Activated B cell treated with CpG ODN at 0.5 μM for 24 hours (primary cell): ENCODE measurements at regions not wholly inside any gene's neighbourhood (a gene's known extent, or its start where the extent isn't known, plus 50 kb on each side); places are given as distances from the start of the nearest gene placed in this dataset.

Experiments
- ATAC-seq: fragments of 200-7000 bp; cut with Tn5 transposase; one replicate; pipeline ENCODE4 v1.10.0; 2021; ENCODE audit warnings: low read depth, mild to moderate bottlenecking, moderate library complexity
- CTCF ChIA-PET: fragments of 350-600 bp; sonication (Branson Sonifier 250); formaldehyde crosslinking; loops from one replicate; lab custom pipeline; 2021; ENCODE audit warnings: antibody characterized with exemption; lab: Charles Lee
- POLR2A ChIA-PET: fragments of 350-600 bp; sonication (Branson Sonifier 250); formaldehyde crosslinking; loops from one replicate; lab custom pipeline; 2021; ENCODE audit warnings: antibody characterized with exemption; lab: Charles Lee
- DNase-seq: peaks from one replicate; pipeline ENCODE4 v3.0.0; 2022
- H3K27ac Mint-ChIP-seq: one replicate; pipeline ENCODE4 v1.8.0; 2020; ENCODE audit warnings: mixed read lengths
- H3K27me3 Mint-ChIP-seq: one replicate; pipeline ENCODE4 v1.8.0; 2021; ENCODE audit warnings: mixed read lengths
- H3K36me3 Mint-ChIP-seq: one replicate; pipeline ENCODE4 v1.8.0; 2021; ENCODE audit warnings: low read depth, mixed read lengths
- H3K4me1 Mint-ChIP-seq: one replicate; pipeline ENCODE4 v1.8.0; 2021; ENCODE audit warnings: mixed read lengths
- H3K4me3 Mint-ChIP-seq: one replicate; pipeline ENCODE4 v1.8.0; 2020; ENCODE audit warnings: mild to moderate bottlenecking, mixed read lengths
- H3K9me3 Mint-ChIP-seq: one replicate; pipeline ENCODE4 v1.8.0; 2020; ENCODE audit warnings: mixed read lengths
- intact Hi-C: fragments of 100-400 bp; cut with micrococcal nuclease; formaldehyde crosslinking; loops from one replicate; pipeline ENCODE4 v1.15.1; 2024
- TF ChIP-seq, protein P1 (sequence below): fragments of 200-600 bp; IDR thresholded peaks from one replicate; pipeline ENCODE4 v1.8.0; 2022; ENCODE audit warnings: antibody characterized with exemption, mild to moderate bottlenecking

DNA sequence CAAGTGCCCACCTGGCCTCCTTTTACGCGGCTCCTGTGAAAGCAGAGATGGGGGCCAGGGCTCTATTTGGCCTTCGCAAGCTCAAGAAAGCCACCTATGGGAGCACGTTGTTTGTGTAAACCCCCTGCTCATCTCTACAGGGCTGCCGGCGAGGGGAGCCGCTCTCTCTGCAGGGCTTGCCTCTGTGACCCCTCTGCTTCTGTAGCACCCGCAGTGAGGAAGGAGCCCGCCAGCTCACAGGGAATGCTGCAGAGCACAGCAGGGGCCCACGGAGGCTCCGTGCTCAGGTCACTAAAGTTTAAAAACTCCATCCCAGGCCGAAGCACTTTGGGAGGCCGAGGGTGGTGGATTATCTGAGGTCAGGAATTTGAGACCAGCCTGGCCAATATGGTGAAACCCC, 376.8 kb downstream of the IRX2 start:
- Mint-ChIP-seq H3K36me3 (no peaks in the 10 kb centered on the region), H3K4me3 (no peak overlapping the region), H3K4me1 (no peaks in the 10 kb centered on the region), H3K27me3 (no peaks in the 10 kb centered on the region), H3K9me3 (peaks cover 9% of the 10 kb centered on the region), H3K27ac (no peak overlapping the region)
- ChIA-PET CTCF (no interaction called here), POLR2A (no interaction called here)
- intact Hi-C loops, result no loop called here
- no peak for DNase-seq
- no peak for ATAC-seq
- TF ChIP-seq, protein P1, sequence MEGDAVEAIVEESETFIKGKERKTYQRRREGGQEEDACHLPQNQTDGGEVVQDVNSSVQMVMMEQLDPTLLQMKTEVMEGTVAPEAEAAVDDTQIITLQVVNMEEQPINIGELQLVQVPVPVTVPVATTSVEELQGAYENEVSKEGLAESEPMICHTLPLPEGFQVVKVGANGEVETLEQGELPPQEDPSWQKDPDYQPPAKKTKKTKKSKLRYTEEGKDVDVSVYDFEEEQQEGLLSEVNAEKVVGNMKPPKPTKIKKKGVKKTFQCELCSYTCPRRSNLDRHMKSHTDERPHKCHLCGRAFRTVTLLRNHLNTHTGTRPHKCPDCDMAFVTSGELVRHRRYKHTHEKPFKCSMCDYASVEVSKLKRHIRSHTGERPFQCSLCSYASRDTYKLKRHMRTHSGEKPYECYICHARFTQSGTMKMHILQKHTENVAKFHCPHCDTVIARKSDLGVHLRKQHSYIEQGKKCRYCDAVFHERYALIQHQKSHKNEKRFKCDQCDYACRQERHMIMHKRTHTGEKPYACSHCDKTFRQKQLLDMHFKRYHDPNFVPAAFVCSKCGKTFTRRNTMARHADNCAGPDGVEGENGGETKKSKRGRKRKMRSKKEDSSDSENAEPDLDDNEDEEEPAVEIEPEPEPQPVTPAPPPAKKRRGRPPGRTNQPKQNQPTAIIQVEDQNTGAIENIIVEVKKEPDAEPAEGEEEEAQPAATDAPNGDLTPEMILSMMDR, result no peak

DNA sequence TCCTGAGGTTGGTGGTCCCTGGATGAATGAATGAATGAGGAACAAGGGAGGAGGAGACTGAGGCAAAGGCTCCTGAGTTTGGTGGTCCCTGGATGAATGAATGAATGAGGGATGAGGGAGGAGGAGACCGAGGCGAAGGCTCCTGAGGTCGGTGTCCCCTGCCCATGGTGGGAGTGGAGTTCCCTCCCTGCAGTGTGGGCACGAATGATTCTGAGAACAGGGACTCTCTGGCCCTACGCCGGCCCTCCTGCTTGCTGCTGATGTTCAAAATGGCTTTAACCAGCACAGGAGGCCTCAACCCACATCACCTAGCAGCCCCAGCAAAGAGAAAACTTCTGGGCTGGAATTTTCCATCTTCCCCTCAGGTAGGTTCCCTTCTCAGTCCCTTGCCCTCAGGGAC, 377.8 kb downstream of the IRX2 start:
- POLR2A ChIA-PET, result no interaction called here
- DNase-seq, result no peak
- no peak for ATAC-seq
- CTCF ChIA-PET, result no interaction called here
- Mint-ChIP-seq H3K4me1 (no peaks in the 10 kb centered on the region), H3K27me3 (no peaks in the 10 kb centered on the region), H3K4me3 (no peak overlapping the region), H3K27ac (no peak overlapping the region), H3K36me3 (no peaks in the 10 kb centered on the region), H3K9me3 (peaks cover 9% of the 10 kb centered on the region)
- intact Hi-C loops, result no loop called here
- TF ChIP-seq, protein P1, result no peak

DNA sequence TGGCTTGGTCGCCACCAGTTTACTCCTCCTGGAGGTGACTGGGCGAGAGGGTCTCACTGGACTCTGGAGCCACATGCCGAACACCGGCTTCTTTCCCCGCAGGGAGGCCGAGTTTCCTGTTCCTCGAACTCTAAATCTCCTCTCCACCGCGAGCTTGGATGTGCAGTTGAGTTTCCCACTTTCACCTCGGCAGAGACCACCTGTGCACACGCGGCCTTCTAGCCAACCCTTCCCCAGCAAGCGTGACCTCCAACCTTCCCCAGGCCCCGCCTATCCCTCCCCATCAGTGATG, 380.1 kb downstream of the IRX2 start:
- intact Hi-C loops, result no loop called here
- H3K27ac Mint-ChIP-seq, result no peak overlapping the region
- H3K4me1 Mint-ChIP-seq, result no peaks in the 10 kb centered on the region
- H3K9me3 Mint-ChIP-seq, result peaks cover 9% of the 10 kb centered on the region
- no peaks in the 10 kb centered on the region for H3K36me3 Mint-ChIP-seq
- no peaks in the 10 kb centered on the region for H3K27me3 Mint-ChIP-seq
- TF ChIP-seq, protein P1, result no peak
- ATAC-seq, result no peak
- CTCF ChIA-PET, result no interaction called here
- H3K4me3 Mint-ChIP-seq, result no peak overlapping the region
- POLR2A ChIA-PET, result no interaction called here
- DNase-seq, result no peak

DNA sequence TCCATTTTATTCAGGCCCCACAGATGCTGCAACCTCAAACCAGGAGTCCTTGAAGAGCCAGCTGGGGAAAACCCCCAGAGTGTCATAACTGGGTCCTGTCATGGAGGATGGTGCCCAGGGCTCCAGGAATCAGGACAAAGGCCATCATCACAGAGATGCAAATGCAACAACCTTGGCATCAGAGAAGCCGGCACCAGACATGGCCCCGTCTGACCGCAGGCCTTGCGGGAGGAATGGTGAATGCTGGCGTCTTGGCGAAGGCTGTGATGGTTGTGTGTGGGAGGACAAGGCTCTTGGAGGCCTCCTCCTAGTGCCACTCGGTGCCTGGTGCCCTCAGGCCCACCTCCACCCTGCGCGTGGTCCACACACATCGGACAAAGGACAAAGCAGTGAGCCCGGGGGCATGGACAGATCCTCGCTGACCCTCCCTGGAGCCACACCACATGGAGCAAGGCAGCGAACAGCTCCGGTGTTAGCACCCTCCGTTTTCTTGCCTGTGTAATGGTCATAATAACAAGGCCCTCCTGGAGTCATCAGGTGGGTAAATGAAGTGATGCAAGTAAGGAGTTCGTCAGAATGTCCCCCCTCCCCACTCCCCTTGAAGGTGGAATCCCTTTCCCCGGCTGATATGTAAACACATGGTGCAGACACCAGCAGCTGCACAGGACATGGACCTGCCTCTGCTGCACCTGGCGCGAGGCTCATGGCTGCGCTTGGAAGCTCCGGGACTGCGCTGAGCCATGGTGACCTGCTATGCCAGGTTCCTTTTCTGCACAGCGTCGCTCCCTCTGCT, 380.7 kb downstream of the IRX2 start:
- H3K27me3 Mint-ChIP-seq, result no peaks in the 10 kb centered on the region
- no peak overlapping the region for H3K4me3 Mint-ChIP-seq
- no peak overlapping the region for H3K27ac Mint-ChIP-seq
- TF ChIP-seq, protein P1, result no peak
- ATAC-seq (no peak), DNase-seq (no peak)
- POLR2A ChIA-PET, result no interaction called here
- CTCF ChIA-PET, result no interaction called here
- H3K4me1 Mint-ChIP-seq, result no peaks in the 10 kb centered on the region
- H3K36me3 Mint-ChIP-seq, result no peaks in the 10 kb centered on the region
- intact Hi-C loops, result no loop called here
- H3K9me3 Mint-ChIP-seq, result peaks cover 11% of the 10 kb centered on the region

DNA sequence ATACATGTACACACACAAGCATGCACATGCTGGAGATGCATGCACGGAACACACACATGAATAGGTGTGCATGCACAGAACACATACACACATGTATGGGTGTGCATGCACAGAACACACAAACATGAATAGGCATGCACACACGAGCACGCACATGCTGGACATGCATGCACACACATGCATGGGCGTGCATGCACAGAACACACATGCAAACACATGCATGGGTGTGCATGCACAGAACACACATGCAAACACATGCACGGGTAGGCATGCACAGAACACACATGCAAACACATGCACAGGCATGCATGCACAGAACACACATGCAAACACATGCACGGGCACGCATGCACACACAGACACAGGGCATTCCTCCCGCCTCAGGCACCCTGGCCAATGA, 382.3 kb downstream of the IRX2 start:
- TF ChIP-seq, protein P1, result no peak
- ChIA-PET CTCF (no interaction called here), POLR2A (no interaction called here)
- intact Hi-C loops, result no loop called here
- peaks cover 17% of the 10 kb centered on the region for H3K9me3 Mint-ChIP-seq
- H3K27ac Mint-ChIP-seq, result no peak overlapping the region
- H3K4me1 Mint-ChIP-seq, result no peaks in the 10 kb centered on the region
- ATAC-seq (no peak), DNase-seq (no peak)
- H3K4me3 Mint-ChIP-seq, result no peak overlapping the region
- no peaks in the 10 kb centered on the region for H3K27me3 Mint-ChIP-seq
- H3K36me3 Mint-ChIP-seq, result no peaks in the 10 kb centered on the region
